HepG2 (cell line): ENCODE measurements at regions not wholly inside any gene's neighbourhood (a gene's known extent, or its start where the extent isn't known, plus 50 kb on each side); places are given as distances from the start of the nearest gene placed in this dataset.
"Not testable (repeated sequence)": the region's sequence is repeated elsewhere in the genome, so short reads cannot be mapped to it uniquely, and the experiment has no call there.

ENCODE experiments used
- ATAC-seq: fragments of 200-7000 bp; cut with Tn5 transposase; 3 replicates; pipeline ENCODE4 v1.9.1; 2020; ENCODE audit warnings: mild to moderate bottlenecking, moderate library complexity
- BruUV-seq: library from RNA; stranded (reverse); fragments of 400-500 nt; replicated peaks from 2 replicates; lab custom pipeline; 2021; lab: Mats Ljungman, UMichigan
- CTCF ChIA-PET: fragments of 300-600 bp; formaldehyde crosslinking; extraction: SDS; loops from one replicate; lab custom pipeline; 2021; ENCODE audit warnings: low total read pairs, inconsistent platforms, low intra/inter-chr PET ratio; lab: Yijun Ruan, JAX
- POLR2A ChIA-PET: fragments of 350-600 bp; sonication (Branson Sonifier 250); formaldehyde crosslinking; loops from one replicate; lab custom pipeline; 2020; ENCODE audit warnings: antibody characterized with exemption, inconsistent platforms; lab: Yijun Ruan, JAX
- DNase-seq: peaks from one replicate; pipeline ENCODE4 v3.0.0-alpha.2; 2015; ENCODE audit warnings: low spot score
- FAIRE-seq: peaks from 3 replicates; lab custom pipeline; 2011; peaks lifted over from hg19 to GRCh38; lab: Jason Lieb, UNC
- H2AFZ ChIP-seq: one replicate; pipeline ENCODE4 v1.6.1; 2011; ENCODE audit warnings: low read length, inconsistent platforms
- H3K27ac ChIP-seq: fragments of 300-600 bp; 3 replicates; pipeline ENCODE4 v1.8.0; 2011; ENCODE audit warnings: mixed run types, mild to moderate bottlenecking, mixed read lengths, low read length, inconsistent platforms; ENCODE audit not compliant: insufficient read depth; ENCODE audit errors: extremely low read length
- H3K27me3 ChIP-seq, 2 experiments: fragments of 200-600 bp in 1 of 2; 2 replicates in 1 of 2; 3 replicates in 1 of 2; pipeline versions ENCODE4 v1.6.0 to v1.8.0; 2011; ENCODE audit warnings: low read length in 2 of 2, mild to moderate bottlenecking in 2 of 2, moderate library complexity in 2 of 2, inconsistent platforms in 1 of 2; ENCODE audit not compliant: insufficient read depth in 2 of 2, control insufficient read depth in 1 of 2
- H3K36me3 ChIP-seq, 2 experiments: fragments of 200-600 bp in 1 of 2; replicated peaks in 1 of 2; 2 replicates in 1 of 2; 3 replicates in 1 of 2; pipeline versions ENCODE4 v1.5.1 to v1.8.0; 2011; ENCODE audit warnings: low read length in 2 of 2, inconsistent platforms in 1 of 2; ENCODE audit not compliant: insufficient read depth in 2 of 2, control insufficient read depth in 1 of 2
- H3K4me1 ChIP-seq: 2 replicates; pipeline ENCODE4 v1.5.1; 2012; ENCODE audit warnings: low read length, inconsistent platforms; ENCODE audit not compliant: insufficient read depth
- H3K4me2 ChIP-seq: 2 replicates; pipeline ENCODE4 v1.6.0; 2011; ENCODE audit warnings: low read depth, low read length, inconsistent platforms
- H3K4me3 ChIP-seq, 3 experiments: fragments of 200-600 bp in 1 of 3; sonication (generic), shearing (Covaris generic) in 1 of 3; replicated peaks in 1 of 3; 2 replicates each; pipeline ENCODE4 v1.5.1; 2011 to 2016; ENCODE audit warnings: low read length in 3 of 3, inconsistent platforms in 2 of 3, low read depth in 2 of 3, mild to moderate bottlenecking in 2 of 3, control low read depth in 1 of 3, mixed read lengths in 1 of 3; ENCODE audit not compliant: insufficient read depth in 1 of 3
- H3K79me2 ChIP-seq: one replicate; pipeline ENCODE4 v1.6.1; 2011; ENCODE audit warnings: low read length, inconsistent platforms; ENCODE audit not compliant: insufficient read depth
- H3K9ac ChIP-seq: 2 replicates; pipeline ENCODE4 v1.6.0; 2011; ENCODE audit warnings: mild to moderate bottlenecking, low read depth, low read length, inconsistent platforms; ENCODE audit not compliant: insufficient read depth
- H3K9me3 ChIP-seq: 2 replicates; pipeline ENCODE4 v1.5.1; 2012; ENCODE audit warnings: mild to moderate bottlenecking, low read length
- H4K20me1 ChIP-seq: 2 replicates; pipeline ENCODE4 v1.6.0; 2011; ENCODE audit warnings: inconsistent platforms, mild to moderate bottlenecking, low read length, moderate library complexity; ENCODE audit not compliant: insufficient read depth
- WGBS: methylation state at CpG from one replicate; pipeline ENCODE4 v1.1.6; 2017; ENCODE audit warnings: low lambda C conversion rate; 5-methylcytosine and 5-hydroxymethylcytosine counted together
- in situ Hi-C: cut with HindIII; loops from 2 replicates; pipeline ENCODE4 v1.10.0; 2017; ENCODE audit warnings: low pct_unique_long_range_greater_than_20kb; ENCODE audit not compliant: extremely low pct_ligation_motif_present
- intact Hi-C: fragments of 100-400 bp; cut with micrococcal nuclease; formaldehyde crosslinking; loops from one replicate; pipeline ENCODE4 v1.10.0; 2022; ENCODE audit not compliant: unreplicated experiment

DNA sequence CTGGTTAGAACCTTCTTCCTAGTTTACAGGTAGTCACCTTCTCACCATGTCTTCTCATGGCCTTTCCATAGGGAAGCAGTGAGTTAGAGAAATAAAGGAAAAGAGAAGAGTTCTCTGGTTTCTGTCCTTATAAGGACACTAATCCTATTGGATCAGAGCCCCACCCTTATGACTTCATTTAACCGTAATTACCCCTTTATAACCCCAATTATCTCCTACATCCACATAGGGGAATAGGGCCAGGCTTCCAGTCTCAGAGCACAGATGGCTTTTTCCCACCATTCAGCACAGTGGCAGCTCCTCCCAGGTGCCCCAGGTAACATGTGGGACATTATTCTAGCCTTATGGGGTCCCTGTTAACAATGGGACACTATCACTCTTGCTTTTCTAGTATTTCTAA lies 602.9 kb downstream of the RPIA start:
- H4K20me1 ChIP-seq, H3K27ac ChIP-seq, H3K9ac ChIP-seq, ATAC-seq, H3K9me3 ChIP-seq, DNase-seq, FAIRE-seq, H3K27me3 ChIP-seq, H3K4me1 ChIP-seq, intact Hi-C loops, in situ Hi-C loops, H3K4me3 ChIP-seq, H3K36me3 ChIP-seq, H3K79me2 ChIP-seq, POLR2A ChIA-PET, H2AFZ ChIP-seq, CTCF ChIA-PET, BruUV-seq, H3K4me2 ChIP-seq: not testable (repeated sequence)
- WGBS = no CpG with 5 or more reads among the region's 1 CpG

- H3K79me2 ChIP-seq, H3K4me1 ChIP-seq, BruUV-seq, H3K27ac ChIP-seq, H3K9ac ChIP-seq, CTCF ChIA-PET, H3K4me2 ChIP-seq, FAIRE-seq, in situ Hi-C loops, POLR2A ChIA-PET, H4K20me1 ChIP-seq, H3K4me3 ChIP-seq, intact Hi-C loops, DNase-seq, ATAC-seq, H3K27me3 ChIP-seq, H3K36me3 ChIP-seq, H3K9me3 ChIP-seq, H2AFZ ChIP-seq: not testable (repeated sequence)
- WGBS = no CpG with 5 or more reads among the region's 7 CpGs
These were observed 605.4 kb downstream of the RPIA start for GRCh38 chr2:89296820-89297398.

GRCh38 chr2:89299196-89299595 lies 607.7 kb downstream of the RPIA start:
- H4K20me1 ChIP-seq, FAIRE-seq, CTCF ChIA-PET, BruUV-seq, H3K27me3 ChIP-seq, H2AFZ ChIP-seq, H3K27ac ChIP-seq, ATAC-seq, DNase-seq, H3K9me3 ChIP-seq, H3K9ac ChIP-seq, H3K4me3 ChIP-seq, H3K79me2 ChIP-seq, H3K4me2 ChIP-seq, in situ Hi-C loops, H3K4me1 ChIP-seq, H3K36me3 ChIP-seq, POLR2A ChIA-PET, intact Hi-C loops: not testable (repeated sequence)

GRCh38 chr2:89305623-89306022 lies 614.1 kb downstream of the RPIA start:
- H4K20me1 ChIP-seq, H3K9ac ChIP-seq, intact Hi-C loops, DNase-seq, H3K79me2 ChIP-seq, H3K36me3 ChIP-seq, H3K27me3 ChIP-seq, ATAC-seq, H3K9me3 ChIP-seq, FAIRE-seq, H2AFZ ChIP-seq, H3K4me1 ChIP-seq, H3K4me3 ChIP-seq, H3K4me2 ChIP-seq, BruUV-seq, in situ Hi-C loops, CTCF ChIA-PET, POLR2A ChIA-PET, H3K27ac ChIP-seq: not testable (repeated sequence)
- WGBS = 9% methylated on average over 1 of the region's 2 CpGs
